ENCODE measurements at regions not wholly inside any gene's neighbourhood (a gene's known extent, or its start where the extent isn't known, plus 50 kb on each side); places are given as distances from the start of the nearest gene placed in this dataset.

- H3K9me3 ChIP-seq, result no peaks in the 10 kb centered on the region
- no peak overlapping the region for H3K27ac ChIP-seq
- H3K36me3 ChIP-seq, result no peaks in the 10 kb centered on the region
- no peaks in the 10 kb centered on the region for H3K4me1 ChIP-seq
- intact Hi-C loops (cut with DNase I), result no loop called here
- H3K4me3 ChIP-seq, result no peak overlapping the region
- no peaks in the 10 kb centered on the region for H3K27me3 ChIP-seq (ENCODE audit: low read depth)
- no peak for TF ChIP-seq CTCF (IDR thresholded peaks at IDR 0.05)
- no peak for ATAC-seq
- DNase-seq, result no peak
Measured at GRCh38 chr11:27250867-27251665, 111.9 kb downstream of the CCDC34 start.

- H3K27me3 ChIP-seq (ENCODE audit: low read depth), result no peaks in the 10 kb centered on the region
- ATAC-seq, result no peak
- no peaks in the 10 kb centered on the region for H3K36me3 ChIP-seq
- no peak for DNase-seq
- no peaks in the 10 kb centered on the region for H3K9me3 ChIP-seq
- no peak overlapping the region for H3K4me3 ChIP-seq
- intact Hi-C loops (cut with DNase I), result no loop called here
- no peak overlapping the region for H3K27ac ChIP-seq
- TF ChIP-seq CTCF (IDR thresholded peaks at IDR 0.05), result no peak
- no peaks in the 10 kb centered on the region for H3K4me1 ChIP-seq
Measured at GRCh38 chr11:27248576-27249509, 114.2 kb downstream of the CCDC34 start.

DNA sequence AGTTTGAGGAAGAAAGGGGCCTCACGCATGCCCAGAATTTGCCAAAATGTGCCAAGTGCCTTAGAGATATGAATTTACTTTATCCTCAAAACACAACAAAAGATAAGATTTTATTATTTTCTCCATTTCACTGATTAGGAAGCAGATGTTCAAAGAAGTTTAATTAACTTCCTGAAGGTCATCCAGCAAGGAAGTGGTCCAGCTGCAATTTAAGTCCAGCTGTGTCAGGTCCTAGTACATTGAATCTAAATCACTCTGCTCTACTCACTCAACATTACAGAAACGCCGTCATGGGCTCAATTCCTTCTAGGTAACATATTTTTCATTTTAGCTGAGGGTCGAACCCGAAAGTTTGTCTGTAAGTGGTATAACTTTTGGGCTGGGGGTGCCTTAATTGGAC is 115.4 kb downstream of the CCDC34 start:
- ATAC-seq (no peak), DNase-seq (no peak)
- Histone ChIP-seq H3K27ac (no peak overlapping the region), H3K36me3 (no peaks in the 10 kb centered on the region), H3K4me3 (no peak overlapping the region), H3K4me1 (no peaks in the 10 kb centered on the region), H3K9me3 (no peaks in the 10 kb centered on the region), H3K27me3 (ENCODE audit: low read depth) (no peaks in the 10 kb centered on the region)
- intact Hi-C loops (cut with DNase I), result no loop called here
- TF ChIP-seq CTCF (IDR thresholded peaks at IDR 0.05), result no peak

DNA sequence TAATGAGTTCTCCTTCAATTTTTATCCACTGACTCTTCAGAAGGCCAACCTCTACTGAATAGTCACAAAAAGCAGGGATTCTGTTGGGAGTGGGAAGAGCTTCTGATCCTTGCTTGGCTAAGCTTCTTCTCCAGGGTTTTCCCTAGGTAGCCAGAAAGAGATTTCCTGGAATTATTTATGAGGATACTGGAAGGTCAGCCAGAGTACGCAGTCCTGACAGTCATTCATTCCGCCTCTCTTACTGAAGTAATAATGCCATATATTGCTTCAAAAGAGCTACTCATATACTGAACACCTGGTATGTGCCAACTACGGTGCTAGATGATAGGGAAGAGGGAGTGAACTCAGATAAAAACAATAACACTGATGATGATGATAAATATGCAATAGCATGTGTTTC is 116.1 kb downstream of the CCDC34 start:
- Histone ChIP-seq H3K36me3 (no peaks in the 10 kb centered on the region), H3K27me3 (ENCODE audit: low read depth) (no peaks in the 10 kb centered on the region), H3K4me3 (no peak overlapping the region), H3K4me1 (no peaks in the 10 kb centered on the region), H3K9me3 (no peaks in the 10 kb centered on the region), H3K27ac (no peak overlapping the region)
- ATAC-seq, result no peak
- TF ChIP-seq CTCF (IDR thresholded peaks at IDR 0.05), result no peak
- intact Hi-C loops (cut with DNase I), result no loop called here
- DNase-seq, result no peak

GRCh38 chr11:27244900-27245299 is 118.1 kb downstream of the CCDC34 start:
- ATAC-seq (no peak), DNase-seq (no peak)
- no peaks in the 10 kb centered on the region for H3K27me3 ChIP-seq (ENCODE audit: low read depth)
- intact Hi-C loops (cut with DNase I), result no loop called here
- no peaks in the 10 kb centered on the region for H3K36me3 ChIP-seq
- H3K4me3 ChIP-seq, result no peak overlapping the region
- TF ChIP-seq CTCF (IDR thresholded peaks at IDR 0.05), result no peak
- H3K9me3 ChIP-seq, result no peaks in the 10 kb centered on the region
- H3K4me1 ChIP-seq, result no peaks in the 10 kb centered on the region
- H3K27ac ChIP-seq, result no peak overlapping the region
